Cardiac fibroblast (primary cell): ENCODE measurements at regions not wholly inside any gene's neighbourhood (a gene's known extent, or its start where the extent isn't known, plus 50 kb on each side); places are given as distances from the start of the nearest gene placed in this dataset.
"Not testable (repeated sequence)": the region's sequence is repeated elsewhere in the genome, so short reads cannot be mapped to it uniquely, and the experiment has no call there.

ENCODE experiments used
- DNase-seq, 2 donors: peaks; one replicate each; pipeline versions ENCODE4 v3.0.0 to v3.0.0-alpha.2; 2010; ENCODE audit warnings: low read depth in 2 of 2
- H3K4me3 ChIP-seq, 2 donors: replicated peaks in 1 of 2; 1 replicate in 1 of 2; 2 replicates in 1 of 2; pipeline ENCODE4 v1.5.1; 2011; ENCODE audit warnings: low read depth in 2 of 2, low read length in 2 of 2, mild to moderate bottlenecking in 2 of 2, moderate library complexity in 1 of 2
- CTCF ChIP-seq: IDR thresholded peaks from one replicate; pipeline ENCODE4 v1.5.1; 2011; ENCODE audit warnings: low read depth, mild to moderate bottlenecking, low read length, inconsistent platforms

- no peak for DNase-seq
- TF ChIP-seq CTCF = no peak
- H3K4me3 ChIP-seq = no peak overlapping the region
Observed at GRCh38 chr9:102205251-102205650, 466.8 kb upstream of the GRIN3A start.

DNA sequence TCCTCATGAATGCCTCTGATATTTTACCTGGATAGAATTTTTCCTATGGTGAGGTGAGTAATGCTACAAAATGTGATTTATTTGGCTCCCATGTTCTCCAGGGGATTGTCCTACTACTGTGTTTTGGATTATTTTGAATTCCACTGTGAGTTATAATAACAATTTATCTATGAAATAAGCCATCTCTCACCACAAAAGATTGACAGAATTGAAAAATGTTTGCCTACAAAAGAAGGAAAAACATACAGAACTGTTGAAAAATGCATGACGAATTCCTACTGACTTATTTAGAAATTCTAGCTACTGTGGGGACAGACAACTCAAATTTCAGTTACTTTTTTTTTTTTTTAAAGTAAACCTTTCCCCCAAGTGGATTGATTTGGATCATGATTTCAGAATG lies 463.7 kb upstream of the GRIN3A start:
- DNase-seq = no peak
- no peak for TF ChIP-seq CTCF
- no peak overlapping the region for H3K4me3 ChIP-seq

- H3K4me3 ChIP-seq = no peak overlapping the region
Observed at GRCh38 chr9:102185962-102186361, 447.5 kb upstream of the GRIN3A start.

DNA sequence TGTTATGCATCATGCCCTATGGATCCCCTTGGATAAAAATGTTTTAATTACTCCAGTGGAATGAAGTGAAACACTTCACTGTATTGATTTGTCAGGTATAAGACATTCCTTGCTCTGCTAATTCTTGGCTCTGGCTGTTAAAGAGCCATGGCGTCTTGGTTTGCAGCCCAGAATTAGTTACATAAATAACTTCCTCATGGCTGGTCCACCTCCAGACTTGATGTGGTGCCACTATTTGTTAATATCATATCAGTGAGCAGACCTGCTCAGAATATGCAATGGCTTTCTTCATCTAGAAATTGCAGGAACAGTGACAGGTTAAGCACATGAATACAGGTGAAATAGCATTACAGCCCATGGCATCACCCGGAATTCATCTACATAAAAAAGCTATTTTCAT lies 446.9 kb upstream of the GRIN3A start:
- H3K4me3 ChIP-seq = no peak overlapping the region
- DNase-seq = no peak
- no peak for TF ChIP-seq CTCF

More at GRCh38 chr9:102185962-102186361, 447.5 kb upstream of the GRIN3A start:
- no peak for TF ChIP-seq CTCF
- peak in 1 of 2 donors; percentile 27 for DNase-seq

DNA sequence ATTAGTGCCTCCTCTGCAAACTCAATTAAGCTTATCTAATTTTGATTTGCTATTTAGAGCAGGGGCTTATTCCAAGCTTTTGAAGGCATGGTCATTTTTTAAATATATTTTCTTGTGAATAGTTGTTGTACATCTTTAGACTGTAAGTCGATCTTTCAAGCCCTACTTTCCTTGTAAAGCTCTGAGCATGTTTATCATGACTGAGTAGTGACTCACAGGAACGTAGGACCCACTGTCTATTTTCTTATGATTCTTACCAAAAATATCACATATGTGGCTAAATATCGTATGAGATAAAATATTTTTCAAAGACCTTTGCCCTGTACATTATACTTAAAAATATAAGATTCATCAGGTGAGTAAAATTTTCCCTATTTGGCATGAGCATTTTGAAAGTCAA lies 440.4 kb upstream of the GRIN3A start:
- DNase-seq = peak in 1 of 2 donors; percentile 49
- no peak overlapping the region for H3K4me3 ChIP-seq
- no peak for TF ChIP-seq CTCF

GRCh38 chr9:102174202-102174601 lies 435.8 kb upstream of the GRIN3A start:
- not testable (repeated sequence) for H3K4me3 ChIP-seq, DNase-seq

DNA sequence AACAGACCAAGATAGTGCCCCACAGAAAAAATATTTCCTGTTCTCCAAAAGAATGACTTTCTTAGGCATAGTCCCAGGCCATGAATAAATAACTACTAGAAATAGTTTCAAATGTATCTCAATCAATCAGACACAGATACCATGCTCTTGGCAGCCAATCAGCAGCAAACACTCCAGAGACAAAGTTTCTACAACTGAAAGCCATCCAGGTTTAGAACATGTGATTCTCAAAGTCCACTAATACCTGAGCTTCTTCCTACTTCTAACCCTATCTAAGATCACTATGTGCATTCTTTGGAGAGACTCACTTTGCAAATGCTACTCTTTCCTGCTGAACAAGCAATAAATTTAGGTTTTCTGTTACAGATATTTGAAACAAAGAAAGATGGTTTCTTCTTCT lies 425.8 kb upstream of the GRIN3A start:
- TF ChIP-seq CTCF = no peak
- no peak for DNase-seq
- no peak overlapping the region for H3K4me3 ChIP-seq

- DNase-seq, H3K4me3 ChIP-seq: not testable (repeated sequence)
Observed at GRCh38 chr9:102153081-102153480, 414.6 kb upstream of the GRIN3A start.
